ENCODE measurements at regions not wholly inside any gene's neighbourhood (a gene's known extent, or its start where the extent isn't known, plus 50 kb on each side); places are given as distances from the start of the nearest gene placed in this dataset.
A peak's percentile ranks its signal among the peaks of the same experiment; 100 is the strongest.

- peak; percentile 83 for TF ChIP-seq CTCF (conservative IDR thresholded peaks at IDR 0.05)
- no peaks in the 10 kb centered on the region for H3K36me3 ChIP-seq (ENCODE audit: control insufficient read depth, insufficient read depth, low read length)
- WGBS, 2 experiments (ENCODE audit: insufficient coverage in 1 of 2, insufficient read length in 1 of 2): 40% methylated on average over 5 of the region's 5 CpGs; no CpG with 5 or more reads in 1 of the 2 experiments
- peaks cover 26% of the 10 kb centered on the region for H3K27me3 ChIP-seq (ENCODE audit: control insufficient read depth, insufficient read depth, low read length, poor library complexity, severe bottlenecking)
- no peak overlapping the region for H3K4me3 Mint-ChIP-seq
- H3K4me3 ChIP-seq (ENCODE audit: low read length): no peak overlapping the region
- H3K27me3 Mint-ChIP-seq (ENCODE audit: insufficient read depth): peaks cover 32% of the 10 kb centered on the region
- H3K27ac Mint-ChIP-seq: no peak overlapping the region
- H3K4me1 ChIP-seq (ENCODE audit: control insufficient read depth, insufficient read depth, low read length): no peaks in the 10 kb centered on the region
- no peak overlapping the region for H3K9ac ChIP-seq (ENCODE audit: extremely low read depth, low read length, poor library complexity, severe bottlenecking)
- H3K9me3 Mint-ChIP-seq: no peaks in the 10 kb centered on the region
- DNase-seq: peak; percentile 75
- H3K9me3 ChIP-seq (ENCODE audit: control insufficient read depth, low read length): no peaks in the 10 kb centered on the region
- no peak overlapping the region for H3K27ac ChIP-seq (ENCODE audit: low read depth, low read length)
- peaks cover 2% of the 10 kb centered on the region for H3K4me1 Mint-ChIP-seq
- no peaks in the 10 kb centered on the region for H3K36me3 Mint-ChIP-seq (ENCODE audit: low read depth)
Observed at GRCh38 chr11:18853086-18853720, 61.6 kb upstream of the PTPN5 start.

- H3K27ac ChIP-seq (ENCODE audit: low read depth, low read length): no peak overlapping the region
- Mint-ChIP-seq H3K27ac (no peak overlapping the region), H3K4me1 (peaks cover 4% of the 10 kb centered on the region), H3K9me3 (no peaks in the 10 kb centered on the region), H3K4me3 (no peak overlapping the region), H3K27me3 (ENCODE audit: insufficient read depth) (peaks cover 22% of the 10 kb centered on the region), H3K36me3 (ENCODE audit: low read depth) (no peaks in the 10 kb centered on the region)
- no peak for DNase-seq
- H3K9ac ChIP-seq (ENCODE audit: extremely low read depth, low read length, poor library complexity, severe bottlenecking): no peak overlapping the region
- H3K4me1 ChIP-seq (ENCODE audit: control insufficient read depth, insufficient read depth, low read length): no peaks in the 10 kb centered on the region
- H3K4me3 ChIP-seq (ENCODE audit: low read length): no peak overlapping the region
- no peaks in the 10 kb centered on the region for H3K9me3 ChIP-seq (ENCODE audit: control insufficient read depth, low read length)
- WGBS, 2 experiments (ENCODE audit: insufficient coverage in 1 of 2, insufficient read length in 1 of 2): 83 to 95% methylated on average over 1 of the region's 1 CpG
- no peak for TF ChIP-seq CTCF (conservative IDR thresholded peaks at IDR 0.05)
- peaks cover 22% of the 10 kb centered on the region for H3K27me3 ChIP-seq (ENCODE audit: control insufficient read depth, insufficient read depth, low read length, poor library complexity, severe bottlenecking)
- no peaks in the 10 kb centered on the region for H3K36me3 ChIP-seq (ENCODE audit: control insufficient read depth, insufficient read depth, low read length)
Observed at GRCh38 chr11:18849406-18849805, 57.8 kb upstream of the PTPN5 start.

- 92 to 94% methylated on average over 1 of the region's 1 CpG for WGBS, 2 experiments (ENCODE audit: insufficient coverage in 1 of 2, insufficient read length in 1 of 2)
- H3K9ac ChIP-seq (ENCODE audit: extremely low read depth, low read length, poor library complexity, severe bottlenecking): no peak overlapping the region
- DNase-seq: no peak
- Mint-ChIP-seq H3K9me3 (peaks cover 8% of the 10 kb centered on the region), H3K4me1 (peaks cover 2% of the 10 kb centered on the region), H3K27me3 (ENCODE audit: insufficient read depth) (peaks cover 43% of the 10 kb centered on the region), H3K27ac (no peak overlapping the region), H3K36me3 (ENCODE audit: low read depth) (no peaks in the 10 kb centered on the region), H3K4me3 (no peak overlapping the region)
- peak; percentile 86 for TF ChIP-seq CTCF (conservative IDR thresholded peaks at IDR 0.05)
- no peaks in the 10 kb centered on the region for H3K9me3 ChIP-seq (ENCODE audit: control insufficient read depth, low read length)
- H3K27me3 ChIP-seq (ENCODE audit: control insufficient read depth, insufficient read depth, low read length, poor library complexity, severe bottlenecking): peaks cover 27% of the 10 kb centered on the region
- no peaks in the 10 kb centered on the region for H3K36me3 ChIP-seq (ENCODE audit: control insufficient read depth, insufficient read depth, low read length)
- no peak overlapping the region for H3K4me3 ChIP-seq (ENCODE audit: low read length)
- no peak overlapping the region for H3K27ac ChIP-seq (ENCODE audit: low read depth, low read length)
- H3K4me1 ChIP-seq (ENCODE audit: control insufficient read depth, insufficient read depth, low read length): no peaks in the 10 kb centered on the region
Observed at GRCh38 chr11:18844753-18845367, 53.3 kb upstream of the PTPN5 start.

Data from endodermal cell (in vitro differentiated cells).